Stimulated activated CD4-positive, alpha-beta T cell treated with anti-CD3 and anti-CD28 coated beads, Interleukin-1b, Interleukin-23, amount 100 ng/mL, for 1 hour (primary cell): ENCODE measurements at regions not wholly inside any gene's neighbourhood (a gene's known extent, or its start where the extent isn't known, plus 50 kb on each side); places are given as distances from the start of the nearest gene placed in this dataset.
"Not testable (repeated sequence)": the region's sequence is repeated elsewhere in the genome, so short reads cannot be mapped to it uniquely, and the experiment has no call there.

Source experiments
- DNase-seq, 2 donors: peaks; one replicate each; pipeline ENCODE4 v3.0.0-alpha.2; 2020; ENCODE audit warnings: low read depth in 2 of 2

- DNase-seq = no peak
Measured at GRCh38 chr21:15119486-15119885, 54.7 kb upstream of the NRIP1 start.

GRCh38 chr21:15121097-15121654 is 56.4 kb upstream of the NRIP1 start:
- DNase-seq = no peak

GRCh38 chr21:15121655-15122120 is 56.9 kb upstream of the NRIP1 start:
- DNase-seq = no peak

GRCh38 chr21:15122241-15122640 is 57.4 kb upstream of the NRIP1 start:
- DNase-seq = no peak

- DNase-seq = no peak
Measured at GRCh38 chr21:15124731-15125130, 59.9 kb upstream of the NRIP1 start.

GRCh38 chr21:15126948-15127347 is 62.1 kb upstream of the NRIP1 start:
- DNase-seq = no peak

- no peak for DNase-seq
Measured at GRCh38 chr21:15127437-15127836, 62.6 kb upstream of the NRIP1 start.

GRCh38 chr21:15128267-15128666 is 63.5 kb upstream of the NRIP1 start:
- DNase-seq = no peak

GRCh38 chr21:15128714-15129113 is 63.9 kb upstream of the NRIP1 start:
- DNase-seq = not testable (repeated sequence)

GRCh38 chr21:15130326-15130725 is 65.5 kb upstream of the NRIP1 start:
- no peak for DNase-seq

- DNase-seq = no peak
Measured at GRCh38 chr21:15130751-15131150, 66.0 kb upstream of the NRIP1 start.

GRCh38 chr21:15132781-15133180 is 68.0 kb upstream of the NRIP1 start:
- DNase-seq = no peak

- no peak for DNase-seq
Measured at GRCh38 chr21:15134701-15135470, 70.1 kb upstream of the NRIP1 start.

- DNase-seq = no peak
Measured at GRCh38 chr21:15135867-15136629, 71.2 kb upstream of the NRIP1 start.

GRCh38 chr21:15138490-15138889 is 73.7 kb upstream of the NRIP1 start:
- no peak for DNase-seq

GRCh38 chr21:15139898-15140297 is 75.1 kb upstream of the NRIP1 start:
- no peak for DNase-seq

- no peak for DNase-seq
Measured at GRCh38 chr21:15140321-15141019, 75.7 kb upstream of the NRIP1 start.

GRCh38 chr21:15141261-15141970 is 76.6 kb upstream of the NRIP1 start:
- no peak for DNase-seq

- DNase-seq = no peak
Measured at GRCh38 chr21:15144026-15144425, 79.2 kb upstream of the NRIP1 start.

GRCh38 chr21:15148437-15148836 is 83.6 kb upstream of the NRIP1 start:
- DNase-seq = no peak

GRCh38 chr21:15149600-15150224 is 84.9 kb upstream of the NRIP1 start:
- DNase-seq = no peak
